GM12891 (cell line): ENCODE measurements at regions not wholly inside any gene's neighbourhood (a gene's known extent, or its start where the extent isn't known, plus 50 kb on each side); places are given as distances from the start of the nearest gene placed in this dataset.

Source experiments
- POLR2A ChIP-seq: IDR thresholded peaks from 2 replicates; pipeline ENCODE4 v1.6.1; 2011; ENCODE audit warnings: low read depth, low read length, control low read depth
- SPI1 ChIP-seq: IDR thresholded peaks from 2 replicates; pipeline ENCODE4 v1.6.1; 2011; ENCODE audit warnings: low read depth, low read length, control low read depth

DNA sequence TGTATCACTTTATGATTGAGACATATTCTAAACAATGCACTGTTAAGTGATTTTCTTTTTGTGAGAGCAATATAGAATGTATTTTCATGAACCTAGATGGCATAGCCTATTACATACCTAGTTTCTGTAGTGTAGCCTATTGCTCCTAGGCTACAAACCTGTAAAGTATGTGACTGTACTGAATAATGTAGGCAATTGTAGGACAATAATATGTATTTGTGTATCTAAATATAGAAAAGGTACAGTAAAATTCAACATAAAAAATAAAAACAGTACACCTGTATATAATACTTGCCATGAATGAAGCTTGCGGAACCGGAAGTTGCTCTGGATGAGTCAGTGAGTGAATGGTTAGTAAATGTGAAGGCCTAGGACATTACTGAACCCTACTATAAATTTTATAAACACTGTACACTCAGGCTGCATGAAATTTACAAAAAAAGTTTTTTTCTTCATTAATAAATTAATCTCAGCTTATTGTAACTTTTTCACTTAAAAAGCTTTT lies 106.7 kb downstream of the VSIG4 start:
- TF ChIP-seq SPI1 (no peak), POLR2A (no peak)
